CD4-positive, alpha-beta T cell treated with Interleukin-15 for 4 hours (primary cell): ENCODE measurements at regions not wholly inside any gene's neighbourhood (a gene's known extent, or its start where the extent isn't known, plus 50 kb on each side); places are given as distances from the start of the nearest gene placed in this dataset.

ENCODE experiments used
- DNase-seq: peaks from one replicate; pipeline ENCODE4 v3.0.0-alpha.2; 2020; ENCODE audit warnings: low spot score

- no peak for DNase-seq
These were observed 666.8 kb upstream of the NDST4 start for GRCh38 chr4:115780268-115780667.

- DNase-seq: no peak
These were observed 656.7 kb upstream of the NDST4 start for GRCh38 chr4:115770046-115770543.

- DNase-seq: no peak
These were observed 656.0 kb upstream of the NDST4 start for GRCh38 chr4:115769396-115769795.

GRCh38 chr4:115763051-115763450 is 649.6 kb upstream of the NDST4 start:
- DNase-seq: no peak

GRCh38 chr4:115759231-115759630 is 645.8 kb upstream of the NDST4 start:
- no peak for DNase-seq

GRCh38 chr4:115749404-115749803 is 636.0 kb upstream of the NDST4 start:
- DNase-seq: no peak

- DNase-seq: no peak
These were observed 627.4 kb upstream of the NDST4 start for GRCh38 chr4:115740806-115741205.

- no peak for DNase-seq
These were observed 616.4 kb upstream of the NDST4 start for GRCh38 chr4:115729739-115730266.

- DNase-seq: no peak
These were observed 610.2 kb upstream of the NDST4 start for GRCh38 chr4:115723621-115724020.

GRCh38 chr4:115720611-115721010 is 607.2 kb upstream of the NDST4 start:
- no peak for DNase-seq

- DNase-seq: no peak
These were observed 598.2 kb upstream of the NDST4 start for GRCh38 chr4:115711575-115711974.

GRCh38 chr4:115688961-115689360 is 575.5 kb upstream of the NDST4 start:
- DNase-seq: no peak

GRCh38 chr4:115687052-115687755 is 573.8 kb upstream of the NDST4 start:
- DNase-seq: no peak

GRCh38 chr4:115678425-115678941 is 565.1 kb upstream of the NDST4 start:
- no peak for DNase-seq

- DNase-seq: no peak
These were observed 562.3 kb upstream of the NDST4 start for GRCh38 chr4:115675719-115676118.

GRCh38 chr4:115674485-115674884 is 561.1 kb upstream of the NDST4 start:
- no peak for DNase-seq

- DNase-seq: no peak
These were observed 558.2 kb upstream of the NDST4 start for GRCh38 chr4:115671581-115671980.

- DNase-seq: no peak
These were observed 557.5 kb upstream of the NDST4 start for GRCh38 chr4:115670930-115671329.

GRCh38 chr4:115668396-115668795 is 555.0 kb upstream of the NDST4 start:
- DNase-seq: no peak

- no peak for DNase-seq
These were observed 550.9 kb upstream of the NDST4 start for GRCh38 chr4:115664285-115664684.

- no peak for DNase-seq
These were observed 547.0 kb upstream of the NDST4 start for GRCh38 chr4:115660465-115660864.

GRCh38 chr4:115657991-115658650 is 544.7 kb upstream of the NDST4 start:
- DNase-seq: no peak

GRCh38 chr4:115655626-115656025 is 542.2 kb upstream of the NDST4 start:
- no peak for DNase-seq
